CD14-positive monocyte (primary cell): ENCODE measurements at regions not wholly inside any gene's neighbourhood (a gene's known extent, or its start where the extent isn't known, plus 50 kb on each side); places are given as distances from the start of the nearest gene placed in this dataset.

Experiments
- DNase-seq, 3 donors: peaks; one replicate each; pipeline ENCODE4 v3.0.0-alpha.2; 2011 to 2022
- H2AFZ ChIP-seq: 2 replicates; pipeline ENCODE4 v1.6.0; 2012; ENCODE audit warnings: mild to moderate bottlenecking, low read depth, low read length, inconsistent platforms; ENCODE audit not compliant: insufficient read depth, poor library complexity, severe bottlenecking
- H3K27ac ChIP-seq, 2 donors: 1 replicate in 1 of 2; 2 replicates in 1 of 2; pipeline ENCODE4 v1.5.1; 2012 to 2013; ENCODE audit warnings: low read length in 2 of 2, control low read depth in 1 of 2, inconsistent platforms in 1 of 2, low read depth in 1 of 2, mild to moderate bottlenecking in 1 of 2
- H3K27me3 ChIP-seq, 2 donors: one replicate each; pipeline versions ENCODE4 v1.6.0 to v1.6.1; 2011 to 2013; ENCODE audit warnings: low read length in 2 of 2; ENCODE audit not compliant: control insufficient read depth in 2 of 2, insufficient read depth in 2 of 2
- H3K36me3 ChIP-seq, 2 donors: replicated peaks in 1 of 2; 1 replicate in 1 of 2; 2 replicates in 1 of 2; pipeline versions ENCODE4 v1.5.1 to v1.6.1; 2012 to 2013; ENCODE audit warnings: low read length in 2 of 2, control low read depth in 1 of 2, inconsistent platforms in 1 of 2, mild to moderate bottlenecking in 1 of 2; ENCODE audit not compliant: insufficient read depth in 2 of 2, control insufficient read depth in 1 of 2
- H3K4me1 ChIP-seq, 2 donors: 1 replicate in 1 of 2; 2 replicates in 1 of 2; pipeline versions ENCODE4 v1.5.1 to v1.6.1; 2012 to 2013; ENCODE audit warnings: low read length in 2 of 2, control low read depth in 1 of 2, inconsistent platforms in 1 of 2, mild to moderate bottlenecking in 1 of 2, moderate library complexity in 1 of 2; ENCODE audit not compliant: insufficient read depth in 2 of 2, control insufficient read depth in 1 of 2
- H3K4me2 ChIP-seq: replicated peaks from 2 replicates; pipeline ENCODE3; 2012; ENCODE audit warnings: low read length, moderate library complexity, mild to moderate bottlenecking; ENCODE audit not compliant: poor library complexity, severe bottlenecking; ENCODE audit errors: extremely low read depth
- H3K4me3 ChIP-seq, 3 experiments: fragments of 200-600 bp in 1 of 3; sonication (generic) in 1 of 3; replicated peaks in 1 of 3; 1 replicate in 2 of 3; 2 replicates in 1 of 3; pipeline ENCODE4 v1.5.1; 2011 to 2013; ENCODE audit warnings: low read length in 3 of 3, mild to moderate bottlenecking in 3 of 3, control low read depth in 2 of 3, low read depth in 2 of 3, inconsistent platforms in 1 of 3, moderate library complexity in 1 of 3
- H3K79me2 ChIP-seq: 2 replicates; pipeline ENCODE4 v1.6.0; 2012; ENCODE audit warnings: mild to moderate bottlenecking, control low read depth, inconsistent platforms, low read length, moderate library complexity; ENCODE audit not compliant: insufficient read depth
- H3K9ac ChIP-seq: 2 replicates; pipeline ENCODE4 v1.6.0; 2017; ENCODE audit warnings: low read length, mild to moderate bottlenecking; ENCODE audit not compliant: insufficient read depth, poor library complexity, severe bottlenecking
- H3K9me3 ChIP-seq, 2 donors: replicated peaks in 1 of 2; 1 replicate in 1 of 2; 2 replicates in 1 of 2; pipeline versions ENCODE4 v1.5.1 to v1.6.1; 2012 to 2013; ENCODE audit warnings: low read length in 2 of 2, control low read depth in 1 of 2; ENCODE audit not compliant: control insufficient read depth in 1 of 2, insufficient read depth in 1 of 2
- H4K20me1 ChIP-seq: 2 replicates; pipeline ENCODE4 v1.6.0; 2012; ENCODE audit warnings: mild to moderate bottlenecking, low read length, control low read depth, moderate library complexity; ENCODE audit not compliant: insufficient read depth
- H3K27ac Mint-ChIP-seq, 7 donors: one replicate each; pipeline ENCODE4 v1.8.0; 2020; ENCODE audit warnings: mild to moderate bottlenecking in 7 of 7, mixed read lengths in 7 of 7, moderate library complexity in 6 of 7, inconsistent platforms in 2 of 7
- H3K27me3 Mint-ChIP-seq, 3 donors: one replicate each; pipeline ENCODE4 v1.8.0; 2021 to 2022; ENCODE audit warnings: low read depth in 3 of 3, mild to moderate bottlenecking in 3 of 3, mixed read lengths in 3 of 3, moderate library complexity in 3 of 3, inconsistent platforms in 1 of 3
- H3K36me3 Mint-ChIP-seq, 2 donors: one replicate each; pipeline ENCODE4 v1.8.0; 2020; ENCODE audit warnings: mixed read lengths in 2 of 2, inconsistent platforms in 1 of 2, mild to moderate bottlenecking in 1 of 2
- H3K4me1 Mint-ChIP-seq: one replicate; pipeline ENCODE4 v1.8.0; 2020; ENCODE audit warnings: mild to moderate bottlenecking, mixed read lengths
- H3K4me3 Mint-ChIP-seq, 2 donors: one replicate each; pipeline ENCODE4 v1.8.0; 2020; ENCODE audit warnings: mild to moderate bottlenecking in 2 of 2, mixed read lengths in 2 of 2, moderate library complexity in 1 of 2
- H3K9me3 Mint-ChIP-seq, 7 donors: one replicate each; pipeline ENCODE4 v1.8.0; 2020 to 2022; ENCODE audit warnings: mixed read lengths in 7 of 7, mild to moderate bottlenecking in 6 of 7, moderate library complexity in 6 of 7, inconsistent platforms in 2 of 7
- CTCF ChIP-seq: fragments of 200-600 bp; IDR thresholded peaks from one replicate; pipeline ENCODE4 v1.8.0; 2022; ENCODE audit warnings: antibody characterized with exemption, mild to moderate bottlenecking
- WGBS: methylation state at CpG from one replicate; pipeline ENCODE4 v1.1.5; 2013; ENCODE audit warnings: missing lambda C conversion rate; ENCODE audit not compliant: insufficient coverage; 5-methylcytosine and 5-hydroxymethylcytosine counted together
- intact Hi-C, 2 donors: fragments of 100-400 bp; cut with micrococcal nuclease; formaldehyde crosslinking; loops; one replicate each; pipeline versions ENCODE4 v1.15.0 to v1.15.1; 2023

GRCh38 chr20:10812759-10813327 is 139.0 kb upstream of the JAG1 start:
- Histone ChIP-seq H3K4me1 (no peaks in the 10 kb centered on the region), H3K27me3 (no peaks in the 10 kb centered on the region), H3K9me3 (peaks cover 0 to under 1% of the 10 kb centered on the region in 2 donors), H4K20me1 (no peaks in the 10 kb centered on the region), H3K79me2 (no peaks in the 10 kb centered on the region), H2AFZ (no peak overlapping the region), H3K4me3 (no peak overlapping the region), H3K9ac (no peak overlapping the region), H3K4me2 (no peak overlapping the region), H3K27ac (no peak overlapping the region), H3K36me3 (no peaks in the 10 kb centered on the region)
- no peak for TF ChIP-seq CTCF
- Mint-ChIP-seq H3K36me3 (no peaks in the 10 kb centered on the region), H3K27me3 (no peaks in the 10 kb centered on the region), H3K27ac (no peak overlapping the region), H3K4me3 (no peak overlapping the region), H3K4me1 (no peaks in the 10 kb centered on the region), H3K9me3 (peaks cover 0 to 7% (median 0%) of the 10 kb centered on the region in 7 donors)
- no peak for DNase-seq
- intact Hi-C loops = no loop called here
- 100% methylated on average over 3 of the region's 10 CpGs for WGBS

DNA sequence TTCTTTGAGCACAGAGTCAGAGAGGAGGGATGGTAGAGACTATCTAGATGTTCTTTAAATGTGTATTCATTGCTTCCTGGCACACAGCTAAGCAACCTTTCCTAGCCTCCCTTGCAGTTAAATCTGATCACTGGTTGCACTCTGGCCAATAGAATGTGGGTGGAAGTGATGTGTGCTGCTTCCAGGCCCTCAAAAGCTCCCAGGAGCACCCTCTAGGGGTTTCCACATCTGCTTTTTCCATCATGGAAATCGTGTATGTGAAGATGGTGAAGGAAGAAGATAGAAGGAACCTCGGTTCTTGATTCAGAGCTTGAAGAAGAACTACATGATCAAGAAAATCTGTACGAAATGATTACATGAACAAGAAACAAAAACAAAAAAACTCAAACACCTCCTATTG is 149.8 kb upstream of the JAG1 start:
- H3K4me1 Mint-ChIP-seq = no peaks in the 10 kb centered on the region
- intact Hi-C loops = no loop called here
- Histone ChIP-seq H3K27ac (no peak overlapping the region), H3K9ac (no peak overlapping the region), H3K36me3 (no peaks in the 10 kb centered on the region), H3K27me3 (no peaks in the 10 kb centered on the region), H4K20me1 (no peaks in the 10 kb centered on the region), H3K9me3 (no peaks in the 10 kb centered on the region), H3K4me1 (no peaks in the 10 kb centered on the region), H2AFZ (no peak overlapping the region), H3K4me2 (no peak overlapping the region), H3K79me2 (no peaks in the 10 kb centered on the region), H3K4me3 (no peak overlapping the region)
- no peak overlapping the region for H3K4me3 Mint-ChIP-seq
- WGBS = no CpG with 5 or more reads among the region's 3 CpGs
- TF ChIP-seq CTCF = no peak
- no peak for DNase-seq
- H3K27me3 Mint-ChIP-seq = no peaks in the 10 kb centered on the region
- no peaks in the 10 kb centered on the region for H3K36me3 Mint-ChIP-seq
- H3K27ac Mint-ChIP-seq = no peak overlapping the region
- peaks cover 0 to 8% (median 3%) of the 10 kb centered on the region in 7 donors for H3K9me3 Mint-ChIP-seq
